Fibroblast of villous mesenchyme (primary cell): ENCODE measurements at regions not wholly inside any gene's neighbourhood (a gene's known extent, or its start where the extent isn't known, plus 50 kb on each side); places are given as distances from the start of the nearest gene placed in this dataset.

Source experiments
- DNase-seq: peaks from one replicate; pipeline ENCODE4 v3.0.0-alpha.2; 2010; ENCODE audit warnings: low read depth
- H3K4me3 ChIP-seq: 2 replicates; pipeline ENCODE4 v1.5.1; 2011; ENCODE audit warnings: low read depth, mild to moderate bottlenecking, low read length
- TF ChIP-seq, protein P1 (sequence below): IDR thresholded peaks from 2 replicates; pipeline ENCODE4 v1.5.1; 2012; ENCODE audit warnings: low read depth, mild to moderate bottlenecking, low read length; ENCODE audit not compliant: insufficient read depth

DNA sequence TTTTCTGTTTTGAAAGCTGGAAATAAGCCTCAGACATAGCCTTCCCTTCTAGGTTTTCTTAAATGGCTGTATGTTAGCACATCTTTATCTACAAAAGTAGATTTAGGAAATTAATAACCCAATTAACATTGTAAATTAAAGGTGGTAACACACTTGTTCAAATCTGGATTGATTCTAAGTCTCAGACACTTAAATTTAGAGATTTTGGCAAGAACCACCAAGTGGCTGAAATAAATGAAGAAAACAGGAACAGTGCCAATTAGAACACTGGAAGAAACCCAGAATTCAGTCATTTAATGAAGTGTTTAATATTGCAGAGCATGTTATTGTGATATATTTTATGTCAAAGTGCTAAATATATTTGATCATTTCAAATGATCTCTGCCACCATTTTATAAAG, 628.2 kb downstream of the USP25 start:
- H3K4me3 ChIP-seq: no peak overlapping the region
- TF ChIP-seq, protein P1, sequence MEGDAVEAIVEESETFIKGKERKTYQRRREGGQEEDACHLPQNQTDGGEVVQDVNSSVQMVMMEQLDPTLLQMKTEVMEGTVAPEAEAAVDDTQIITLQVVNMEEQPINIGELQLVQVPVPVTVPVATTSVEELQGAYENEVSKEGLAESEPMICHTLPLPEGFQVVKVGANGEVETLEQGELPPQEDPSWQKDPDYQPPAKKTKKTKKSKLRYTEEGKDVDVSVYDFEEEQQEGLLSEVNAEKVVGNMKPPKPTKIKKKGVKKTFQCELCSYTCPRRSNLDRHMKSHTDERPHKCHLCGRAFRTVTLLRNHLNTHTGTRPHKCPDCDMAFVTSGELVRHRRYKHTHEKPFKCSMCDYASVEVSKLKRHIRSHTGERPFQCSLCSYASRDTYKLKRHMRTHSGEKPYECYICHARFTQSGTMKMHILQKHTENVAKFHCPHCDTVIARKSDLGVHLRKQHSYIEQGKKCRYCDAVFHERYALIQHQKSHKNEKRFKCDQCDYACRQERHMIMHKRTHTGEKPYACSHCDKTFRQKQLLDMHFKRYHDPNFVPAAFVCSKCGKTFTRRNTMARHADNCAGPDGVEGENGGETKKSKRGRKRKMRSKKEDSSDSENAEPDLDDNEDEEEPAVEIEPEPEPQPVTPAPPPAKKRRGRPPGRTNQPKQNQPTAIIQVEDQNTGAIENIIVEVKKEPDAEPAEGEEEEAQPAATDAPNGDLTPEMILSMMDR: no peak
- no peak for DNase-seq

DNA sequence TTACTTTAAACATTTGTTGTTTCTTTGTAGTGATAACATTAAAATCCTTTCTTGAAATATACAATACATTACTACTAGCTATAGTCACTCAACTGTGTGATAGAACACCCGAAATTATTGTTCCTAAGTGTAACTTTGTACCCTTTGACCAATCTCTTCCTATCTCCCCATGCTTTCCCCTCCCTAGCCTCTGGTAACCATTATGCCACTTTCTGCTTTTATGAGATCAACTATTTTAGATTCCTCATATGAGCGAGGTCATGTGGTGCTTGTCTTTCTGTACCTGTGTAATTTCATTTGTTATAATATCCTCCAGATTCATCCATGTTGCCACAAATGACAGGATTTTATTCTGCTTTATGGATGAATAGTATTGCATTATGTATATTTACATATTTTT, 629.0 kb downstream of the USP25 start:
- TF ChIP-seq, protein P1: no peak
- H3K4me3 ChIP-seq: no peak overlapping the region
- DNase-seq: no peak

DNA sequence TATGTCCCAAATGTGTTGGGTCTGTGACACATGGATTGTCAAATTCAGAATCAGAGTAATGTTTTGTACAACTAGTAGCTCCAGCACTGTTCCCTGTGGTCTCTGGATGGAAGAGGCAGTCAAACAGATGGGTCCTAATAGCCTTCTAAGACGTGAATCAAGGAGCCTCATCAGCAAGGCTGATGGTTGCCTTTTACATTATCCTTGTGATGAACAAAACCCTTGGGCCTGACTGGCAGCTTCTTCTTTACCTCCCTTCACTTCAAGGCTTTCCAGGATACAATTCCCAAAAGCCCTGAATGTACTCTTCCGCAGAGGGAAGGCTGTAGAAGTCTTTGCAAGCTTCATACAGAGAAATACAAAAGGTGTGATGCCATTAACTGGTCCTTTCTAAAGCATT, 633.3 kb downstream of the USP25 start:
- no peak for DNase-seq
- TF ChIP-seq, protein P1: no peak
- H3K4me3 ChIP-seq: no peak overlapping the region

DNA sequence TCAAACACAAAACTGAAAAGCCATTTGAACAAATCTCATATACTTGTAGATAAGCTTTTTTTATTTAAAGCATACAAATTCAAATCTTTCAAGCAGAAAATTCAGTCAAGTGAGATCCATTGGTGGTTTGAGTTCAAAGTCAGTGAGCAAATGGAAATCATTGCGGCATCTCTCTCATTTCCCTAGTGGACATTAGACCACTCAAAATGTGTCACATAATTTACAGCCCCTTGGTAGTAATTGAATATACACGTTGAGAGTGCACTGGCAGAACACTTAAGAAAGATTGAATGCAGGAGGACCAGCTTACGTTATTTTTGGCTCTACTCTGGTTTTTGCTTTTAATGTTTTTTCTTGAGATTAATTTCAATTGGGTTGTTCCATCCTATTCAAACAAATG, 633.7 kb downstream of the USP25 start:
- H3K4me3 ChIP-seq: no peak overlapping the region
- TF ChIP-seq, protein P1: no peak

DNA sequence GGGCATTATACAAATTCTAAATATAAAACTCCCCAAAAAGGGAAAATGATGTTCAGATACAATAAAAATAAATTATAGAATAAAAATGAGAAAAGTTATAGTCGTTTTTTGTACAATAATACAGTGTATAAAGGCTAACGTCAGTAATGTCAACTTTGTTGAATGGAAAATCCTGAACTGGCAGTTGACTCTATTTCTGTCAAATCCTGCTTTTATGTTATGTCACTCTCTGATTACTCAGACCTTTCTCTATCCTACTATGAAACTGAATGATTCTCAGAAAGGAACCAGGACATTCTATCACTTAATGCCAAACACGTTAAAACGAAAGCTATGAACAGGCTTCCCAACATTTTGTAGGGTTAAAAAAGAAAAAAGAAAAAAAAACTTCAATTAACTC, 636.4 kb downstream of the USP25 start:
- TF ChIP-seq, protein P1: no peak
- no peak for DNase-seq
- no peak overlapping the region for H3K4me3 ChIP-seq

More for the DNA sequence above, 633.7 kb downstream of the USP25 start:
- DNase-seq: no peak

DNA sequence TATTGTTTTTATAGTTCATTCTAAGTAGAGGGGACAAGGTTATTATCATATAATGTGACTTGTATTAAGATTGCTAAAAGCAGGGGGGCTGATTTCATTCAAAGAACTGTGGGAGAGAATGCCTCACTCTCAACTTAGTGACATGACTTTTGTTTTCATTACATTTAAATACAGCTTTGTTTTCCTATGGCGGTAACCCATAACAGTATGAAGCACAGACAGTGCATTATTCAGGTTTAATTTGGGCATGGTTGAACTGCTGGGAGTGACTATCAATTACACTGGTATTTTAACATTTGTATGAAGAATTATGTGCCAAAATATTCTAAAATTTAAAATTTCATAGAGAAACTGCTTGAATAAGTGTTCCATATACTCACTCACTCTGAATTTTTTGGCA, 637.3 kb downstream of the USP25 start:
- DNase-seq: no peak
- TF ChIP-seq, protein P1: no peak
- H3K4me3 ChIP-seq: no peak overlapping the region

DNA sequence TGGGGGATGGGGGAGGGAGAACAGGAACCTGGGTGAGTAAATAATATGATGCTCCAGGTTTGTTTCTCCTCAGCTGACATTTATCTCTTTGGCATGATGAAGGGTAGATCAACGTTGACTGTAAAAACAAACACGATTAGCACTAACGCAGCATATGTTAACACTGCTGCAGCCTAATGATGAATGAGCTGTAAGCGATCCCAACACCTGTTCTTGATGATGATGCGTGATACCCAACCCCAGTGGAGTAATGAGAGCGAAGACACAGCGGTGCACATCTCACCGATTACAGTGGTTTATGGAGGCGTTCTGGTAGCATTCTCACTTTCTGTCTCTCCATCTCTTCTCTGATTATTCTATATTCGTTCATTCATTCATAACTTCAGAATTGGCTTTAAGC, 640.4 kb downstream of the USP25 start:
- TF ChIP-seq, protein P1: no peak
- DNase-seq: no peak
- H3K4me3 ChIP-seq: no peak overlapping the region
